CD4-positive, alpha-beta memory T cell (primary cell): ENCODE measurements at regions not wholly inside any gene's neighbourhood (a gene's known extent, or its start where the extent isn't known, plus 50 kb on each side); places are given as distances from the start of the nearest gene placed in this dataset.

Experiments used
- CTCF ChIA-PET: fragments of 350-600 bp; sonication (Branson Sonifier 250); formaldehyde crosslinking; loops from one replicate; lab custom pipeline; 2021; ENCODE audit warnings: inconsistent platforms; ENCODE audit not compliant: partially characterized antibody; lab: Charles Lee
- POLR2A ChIA-PET: fragments of 350-600 bp; sonication (Branson Sonifier 250); formaldehyde crosslinking; loops from one replicate; lab custom pipeline; 2021; ENCODE audit not compliant: partially characterized antibody; lab: Charles Lee
- DNase-seq, 5 donors: peaks; one replicate each; pipeline versions ENCODE4 v3.0.0 to v3.0.0-alpha.2; 2020 to 2022; ENCODE audit warnings: mixed read lengths in 1 of 5
- H3K27ac ChIP-seq: one replicate; pipeline ENCODE4 v1.7.0; 2013; ENCODE audit warnings: low read depth, low read length
- H3K27me3 ChIP-seq: 2 replicates; pipeline ENCODE4 v1.7.0; 2013; ENCODE audit warnings: mild to moderate bottlenecking, low read length, moderate library complexity; ENCODE audit not compliant: insufficient read depth
- H3K36me3 ChIP-seq: 2 replicates; pipeline ENCODE4 v1.7.0; 2013; ENCODE audit warnings: mild to moderate bottlenecking, low read length, moderate library complexity; ENCODE audit not compliant: insufficient read depth
- H3K4me1 ChIP-seq: 2 replicates; pipeline ENCODE4 v1.7.0; 2013; ENCODE audit warnings: mild to moderate bottlenecking, low read length, moderate library complexity; ENCODE audit not compliant: insufficient read depth
- H3K4me3 ChIP-seq, 2 donors: one replicate each; pipeline ENCODE4 v1.7.0; 2013; ENCODE audit warnings: low read length in 2 of 2, mild to moderate bottlenecking in 1 of 2
- H3K9me3 ChIP-seq, 2 donors: one replicate each; pipeline ENCODE4 v1.7.0; 2013; ENCODE audit warnings: low read length in 2 of 2, control low read depth in 1 of 2; ENCODE audit not compliant: control insufficient read depth in 1 of 2
- H3K27ac Mint-ChIP-seq, 7 donors: one replicate each; pipeline ENCODE4 v1.8.0; 2020 to 2021; ENCODE audit warnings: mixed read lengths in 7 of 7, mild to moderate bottlenecking in 6 of 7, inconsistent platforms in 3 of 7, moderate library complexity in 3 of 7
- H3K27me3 Mint-ChIP-seq, 2 donors: one replicate each; pipeline ENCODE4 v1.8.0; 2020 to 2021; ENCODE audit warnings: mixed read lengths in 2 of 2
- H3K36me3 Mint-ChIP-seq, 2 donors: one replicate each; pipeline ENCODE4 v1.8.0; 2020 to 2021; ENCODE audit warnings: mixed read lengths in 2 of 2, inconsistent platforms in 1 of 2, mild to moderate bottlenecking in 1 of 2
- H3K4me1 Mint-ChIP-seq, 4 donors: one replicate each; pipeline ENCODE4 v1.8.0; 2020 to 2021; ENCODE audit warnings: mixed read lengths in 4 of 4, mild to moderate bottlenecking in 1 of 4
- H3K4me3 Mint-ChIP-seq, 8 donors: one replicate each; pipeline ENCODE4 v1.8.0; 2020 to 2021; ENCODE audit warnings: mixed read lengths in 8 of 8, mild to moderate bottlenecking in 7 of 8, moderate library complexity in 6 of 8, inconsistent platforms in 3 of 8
- H3K9me3 Mint-ChIP-seq, 8 donors: one replicate each; pipeline ENCODE4 v1.8.0; 2020 to 2021; ENCODE audit warnings: mixed read lengths in 8 of 8, mild to moderate bottlenecking in 5 of 8, inconsistent platforms in 3 of 8, moderate library complexity in 1 of 8
- intact Hi-C: fragments of 100-400 bp; cut with micrococcal nuclease; formaldehyde crosslinking; loops from one replicate; pipeline ENCODE4 v1.15.1; 2023

- no peaks in the 10 kb centered on the region for H3K4me1 ChIP-seq
- no peak overlapping the region for H3K4me3 Mint-ChIP-seq
- H3K27ac Mint-ChIP-seq, result no peak overlapping the region
- H3K27me3 ChIP-seq, result no peaks in the 10 kb centered on the region
- no peaks in the 10 kb centered on the region for H3K9me3 ChIP-seq
- ChIA-PET POLR2A (no interaction called here), CTCF (no interaction called here)
- H3K27ac ChIP-seq, result no peak overlapping the region
- intact Hi-C loops, result no loop called here
- peaks cover 0 to 9% (median 0%) of the 10 kb centered on the region in 8 donors for H3K9me3 Mint-ChIP-seq
- H3K27me3 Mint-ChIP-seq, result no peaks in the 10 kb centered on the region
- no peaks in the 10 kb centered on the region for H3K36me3 ChIP-seq
- no peak overlapping the region for H3K4me3 ChIP-seq
- H3K4me1 Mint-ChIP-seq, result no peaks in the 10 kb centered on the region
- DNase-seq, result no peak
- H3K36me3 Mint-ChIP-seq, result no peaks in the 10 kb centered on the region
These were observed 182.0 kb downstream of the TENT5D start for GRCh38 chrX:80602036-80602860.
